Naive thymus-derived CD8-positive, alpha-beta T cell (primary cell): ENCODE measurements at regions not wholly inside any gene's neighbourhood (a gene's known extent, or its start where the extent isn't known, plus 50 kb on each side); places are given as distances from the start of the nearest gene placed in this dataset.

Source experiments
- ATAC-seq, 2 donors: fragments of 150-1000 bp; cut with Tn5 transposase in 1 of 2; sonication (Bioruptor Pico), chemical (Tn5 transposase) in 1 of 2; 1 replicate in 1 of 2; 2 replicates in 1 of 2; pipeline ENCODE4 v1.10.0; 2021; ENCODE audit warnings: mild to moderate bottlenecking in 2 of 2, moderate library complexity in 2 of 2
- POLR2A ChIA-PET: fragments of 350-600 bp; sonication (Branson Sonifier 250); formaldehyde crosslinking; loops from one replicate; lab custom pipeline; 2021; ENCODE audit warnings: antibody characterized with exemption; lab: Charles Lee
- DNase-seq, 10 donors: peaks; one replicate each; pipeline versions ENCODE4 v3.0.0 to v3.0.0-alpha.2; 2020 to 2022
- H3K27ac Mint-ChIP-seq, 10 donors: one replicate each; pipeline ENCODE4 v1.8.0; 2020 to 2022; ENCODE audit warnings: mild to moderate bottlenecking in 10 of 10, mixed read lengths in 10 of 10, moderate library complexity in 4 of 10, inconsistent platforms in 1 of 10
- H3K27me3 Mint-ChIP-seq, 5 donors: one replicate each; pipeline ENCODE4 v1.8.0; 2021 to 2022; ENCODE audit warnings: mixed read lengths in 5 of 5
- H3K36me3 Mint-ChIP-seq, 3 donors: one replicate each; pipeline ENCODE4 v1.8.0; 2020 to 2022; ENCODE audit warnings: mixed read lengths in 3 of 3, mild to moderate bottlenecking in 2 of 3, inconsistent platforms in 1 of 3
- H3K4me1 Mint-ChIP-seq, 4 donors: one replicate each; pipeline ENCODE4 v1.8.0; 2021 to 2022; ENCODE audit warnings: mixed read lengths in 4 of 4
- H3K4me3 Mint-ChIP-seq, 10 donors: one replicate each; pipeline ENCODE4 v1.8.0; 2020 to 2022; ENCODE audit warnings: mild to moderate bottlenecking in 10 of 10, mixed read lengths in 10 of 10, moderate library complexity in 6 of 10, inconsistent platforms in 1 of 10
- H3K9me3 Mint-ChIP-seq, 9 donors: one replicate each; pipeline ENCODE4 v1.8.0; 2020 to 2022; ENCODE audit warnings: mixed read lengths in 9 of 9, mild to moderate bottlenecking in 3 of 9, inconsistent platforms in 1 of 9, moderate library complexity in 1 of 9

GRCh38 chr20:24050119-24050518, 61.5 kb upstream of the GGTLC1 start:
- peaks cover 8 to 55% (median 41%) of the 10 kb centered on the region in 4 donors for H3K4me1 Mint-ChIP-seq
- no peaks in the 10 kb centered on the region for H3K27me3 Mint-ChIP-seq
- H3K4me3 Mint-ChIP-seq, result no peak overlapping the region
- H3K27ac Mint-ChIP-seq, result peak overlapping the region in 7 of 10 donors; percentile 32 to 91 (median 72)
- H3K36me3 Mint-ChIP-seq, result no peaks in the 10 kb centered on the region
- H3K9me3 Mint-ChIP-seq, result peaks cover 0 to 5% (median 0%) of the 10 kb centered on the region in 9 donors
- DNase-seq, result no peak
- POLR2A ChIA-PET, result no interaction called here
- ATAC-seq, result no peak

GRCh38 chr20:24049081-24049480, 60.5 kb upstream of the GGTLC1 start:
- POLR2A ChIA-PET, result interaction anchor here (1.2 kb wide), 1 partner anchor 22 kb away, joined by 4 read pairs; no protein-coding TSS in a partner anchor
- H3K9me3 Mint-ChIP-seq, result peaks cover 0 to 5% (median 0%) of the 10 kb centered on the region in 9 donors
- peak overlapping the region in 2 of 10 donors; percentile 2 to 3 for H3K4me3 Mint-ChIP-seq
- no peaks in the 10 kb centered on the region for H3K27me3 Mint-ChIP-seq
- H3K36me3 Mint-ChIP-seq, result no peaks in the 10 kb centered on the region
- H3K4me1 Mint-ChIP-seq, result peaks cover 12 to 60% (median 45%) of the 10 kb centered on the region in 4 donors
- ATAC-seq, result no peak
- peak overlapping the region in 9 of 10 donors; percentile 15 to 91 (median 71) for H3K27ac Mint-ChIP-seq
- DNase-seq, result no peak

GRCh38 chr20:24048024-24048611, 59.5 kb upstream of the GGTLC1 start:
- peak overlapping the region in 6 of 10 donors; percentile 15 to 87 (median 50) for H3K27ac Mint-ChIP-seq

DNA sequence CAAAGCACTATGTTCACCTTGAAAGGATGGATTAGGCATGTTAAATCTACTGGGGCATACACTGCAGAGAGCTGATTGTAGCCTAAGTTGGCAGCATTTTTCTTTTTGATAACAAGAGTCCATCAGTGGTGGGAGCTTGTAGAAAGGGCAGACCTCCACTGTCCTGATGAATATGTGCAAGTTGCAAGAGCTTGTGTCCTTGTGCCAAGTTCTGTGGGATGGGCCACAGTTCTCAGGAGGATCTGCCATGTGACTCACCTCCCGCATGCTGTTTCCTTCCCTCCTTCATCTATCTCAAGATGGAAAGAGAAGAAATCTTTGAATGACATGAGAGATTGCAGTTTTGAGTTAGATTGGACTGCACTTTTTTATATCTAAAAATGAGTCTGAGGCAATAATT, 58.3 kb upstream of the GGTLC1 start:
- DNase-seq, result no peak
- Mint-ChIP-seq H3K36me3 (no peaks in the 10 kb centered on the region), H3K27ac (peak overlapping the region in 8 of 10 donors; percentile 19 to 76 (median 68)), H3K4me3 (peak overlapping the region in 4 of 10 donors; percentile 0 to 58 (median 13)), H3K27me3 (no peaks in the 10 kb centered on the region), H3K4me1 (peaks cover 14 to 58% (median 47%) of the 10 kb centered on the region in 4 donors), H3K9me3 (peaks cover 0 to 5% (median 0%) of the 10 kb centered on the region in 9 donors)
- no peak for ATAC-seq
- POLR2A ChIA-PET, result interaction anchor here (0.7 to 4.8 kb wide), 2 partner anchors 20 to 36 kb away, joined by 3 to 28 read pairs; no protein-coding TSS in a partner anchor

More at GRCh38 chr20:24048024-24048611, 59.5 kb upstream of the GGTLC1 start:
- no peaks in the 10 kb centered on the region for H3K27me3 Mint-ChIP-seq
- no peak overlapping the region for H3K4me3 Mint-ChIP-seq
- ATAC-seq, result no peak
- H3K9me3 Mint-ChIP-seq, result peaks cover 0 to 5% (median 0%) of the 10 kb centered on the region in 9 donors
- H3K4me1 Mint-ChIP-seq, result peaks cover 12 to 60% (median 45%) of the 10 kb centered on the region in 4 donors
- no peak for DNase-seq
- H3K36me3 Mint-ChIP-seq, result no peaks in the 10 kb centered on the region
- POLR2A ChIA-PET, result interaction anchor here (0.7 to 1.2 kb wide), 2 partner anchors 21 to 45 kb away, joined by 3 to 4 read pairs; no protein-coding TSS in a partner anchor

DNA sequence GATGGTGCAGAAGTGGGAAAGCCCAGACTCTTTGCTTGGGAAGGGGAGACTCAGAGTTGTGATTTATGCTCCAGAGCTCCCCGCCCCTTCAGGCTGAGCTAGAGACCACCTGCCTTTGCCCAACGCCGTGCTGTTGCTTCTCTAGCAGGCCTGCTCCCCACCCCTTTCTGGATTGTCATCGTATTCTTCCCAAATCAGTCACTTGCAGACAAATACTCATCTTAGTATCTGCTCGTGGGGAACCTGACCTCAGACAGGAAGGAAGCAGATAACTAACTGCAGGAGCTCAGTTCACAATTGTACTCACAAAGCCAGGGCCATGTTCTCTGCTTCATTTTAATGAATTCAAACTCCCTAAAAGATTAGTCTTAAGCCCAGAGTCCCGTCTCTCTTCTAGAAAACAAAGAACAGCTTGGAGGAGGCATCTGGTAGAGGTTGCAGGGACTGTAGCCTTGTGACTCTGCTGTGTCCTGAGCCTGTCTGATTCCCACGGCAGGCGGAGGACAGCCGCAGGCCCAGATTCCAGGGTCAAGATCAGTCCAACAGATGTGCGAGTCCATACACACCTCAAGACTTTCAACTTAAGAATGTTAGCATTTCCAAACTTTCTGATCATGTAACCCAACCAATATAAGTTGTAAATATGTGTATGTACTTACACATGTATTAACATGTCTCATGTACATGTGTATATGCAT, 57.2 kb upstream of the GGTLC1 start:
- peak in 2 of 10 donors; percentile 24 to 34 for DNase-seq
- no peaks in the 10 kb centered on the region for H3K27me3 Mint-ChIP-seq
- peak overlapping the region; percentile 81 to 93 (median 88) for H3K27ac Mint-ChIP-seq
- H3K4me3 Mint-ChIP-seq, result peak overlapping the region in 9 of 10 donors; percentile 14 to 73 (median 62)
- ATAC-seq, result peak; percentile 64 to 79
- H3K36me3 Mint-ChIP-seq, result no peaks in the 10 kb centered on the region
- POLR2A ChIA-PET, result interaction anchor here (1.0 to 4.8 kb wide), 3 partner anchors 10 to 18 kb away, joined by 3 to 28 read pairs (median 4); no protein-coding TSS in a partner anchor
- H3K4me1 Mint-ChIP-seq, result peaks cover 16 to 54% (median 44%) of the 10 kb centered on the region in 4 donors
- H3K9me3 Mint-ChIP-seq, result peaks cover 0 to 5% (median 0%) of the 10 kb centered on the region in 9 donors

GRCh38 chr20:24043294-24043693, 54.7 kb upstream of the GGTLC1 start:
- POLR2A ChIA-PET, result interaction anchor here (4.8 kb wide), 1 partner anchor 16 kb away, joined by 28 read pairs; no protein-coding TSS in a partner anchor
- DNase-seq, result no peak

GRCh38 chr20:24042646-24043045, 54.1 kb upstream of the GGTLC1 start:
- ATAC-seq (no peak), DNase-seq (no peak)
- POLR2A ChIA-PET, result interaction anchor here (4.8 kb wide), 1 partner anchor 15 kb away, joined by 28 read pairs; no protein-coding TSS in a partner anchor

More at GRCh38 chr20:24043294-24043693, 54.7 kb upstream of the GGTLC1 start:
- H3K27ac Mint-ChIP-seq, result peak overlapping the region in 3 of 10 donors; percentile 60 to 78 (median 64)
- peaks cover 21 to 41% (median 34%) of the 10 kb centered on the region in 4 donors for H3K4me1 Mint-ChIP-seq
- H3K9me3 Mint-ChIP-seq, result peaks cover 0 to 3% (median 0%) of the 10 kb centered on the region in 9 donors
- H3K36me3 Mint-ChIP-seq, result no peaks in the 10 kb centered on the region
- no peaks in the 10 kb centered on the region for H3K27me3 Mint-ChIP-seq
- no peak for ATAC-seq
- H3K4me3 Mint-ChIP-seq, result no peak overlapping the region

DNA sequence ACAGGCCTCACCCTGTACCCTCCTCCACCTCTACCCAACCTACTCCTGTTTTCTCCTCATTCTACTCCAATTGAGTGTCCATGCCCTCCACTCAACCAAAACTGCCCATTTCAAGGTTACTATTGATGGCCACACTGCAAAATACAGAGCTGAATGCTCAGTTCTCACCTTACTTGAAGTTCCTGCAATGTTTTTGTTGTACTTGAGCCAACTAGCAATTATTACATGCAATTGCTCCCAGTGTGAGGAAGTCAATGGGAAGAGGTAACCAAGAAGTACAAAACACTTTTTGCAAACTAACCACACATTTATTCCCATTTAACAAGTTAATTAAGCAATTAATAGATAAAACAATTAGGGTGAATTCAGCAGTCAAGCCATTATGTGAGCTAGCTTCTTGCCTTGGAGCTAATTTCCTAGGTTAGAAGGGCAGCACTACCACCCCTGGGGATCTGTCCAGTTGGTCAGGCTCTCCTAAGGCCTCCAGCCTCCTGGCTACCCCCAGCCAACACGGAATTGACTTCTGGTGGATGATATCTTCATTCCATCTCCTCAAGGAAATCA, 52.4 kb upstream of the GGTLC1 start:
- no peaks in the 10 kb centered on the region for H3K36me3 Mint-ChIP-seq
- ATAC-seq, result no peak
- no peaks in the 10 kb centered on the region for H3K27me3 Mint-ChIP-seq
- H3K4me3 Mint-ChIP-seq, result no peak overlapping the region
- DNase-seq, result no peak
- peak overlapping the region in 4 of 10 donors; percentile 12 to 68 (median 30) for H3K27ac Mint-ChIP-seq
- H3K4me1 Mint-ChIP-seq, result peaks cover 20 to 29% (median 23%) of the 10 kb centered on the region in 4 donors
- H3K9me3 Mint-ChIP-seq, result peaks cover 0 to 3% (median 0%) of the 10 kb centered on the region in 9 donors
- POLR2A ChIA-PET, result interaction anchor here (3.6 kb wide), 1 partner anchor 13 kb away, joined by 12 read pairs; no protein-coding TSS in a partner anchor

More at GRCh38 chr20:24042646-24043045, 54.1 kb upstream of the GGTLC1 start:
- H3K4me3 Mint-ChIP-seq, result no peak overlapping the region
- H3K4me1 Mint-ChIP-seq, result peaks cover 22 to 40% (median 33%) of the 10 kb centered on the region in 4 donors
- peaks cover 0 to 3% (median 0%) of the 10 kb centered on the region in 9 donors for H3K9me3 Mint-ChIP-seq
- peak overlapping the region in 5 of 10 donors; percentile 52 to 72 (median 64) for H3K27ac Mint-ChIP-seq
- no peaks in the 10 kb centered on the region for H3K36me3 Mint-ChIP-seq
- no peaks in the 10 kb centered on the region for H3K27me3 Mint-ChIP-seq

DNA sequence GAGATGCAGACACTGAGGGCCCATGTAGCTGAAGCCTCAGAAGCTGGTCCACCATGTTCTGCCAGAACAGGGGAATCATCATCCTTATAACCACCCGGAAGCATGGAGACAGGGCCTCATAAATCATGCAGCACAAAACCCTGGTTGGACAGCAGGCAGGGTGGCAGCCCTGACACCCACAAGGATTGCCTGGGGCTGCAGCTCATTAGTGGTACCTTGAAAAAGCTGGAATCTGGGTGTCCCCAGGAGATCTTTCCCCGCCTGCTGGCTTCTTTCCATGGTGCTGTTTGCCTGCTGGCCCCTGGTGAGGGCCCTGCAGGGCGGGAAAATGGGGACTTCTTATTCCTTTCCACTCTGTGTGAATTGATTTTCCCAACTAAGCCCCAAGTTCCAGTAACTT, 50.6 kb upstream of the GGTLC1 start:
- H3K4me1 Mint-ChIP-seq, result peaks cover 7 to 19% (median 11%) of the 10 kb centered on the region in 4 donors
- H3K27ac Mint-ChIP-seq, result peak overlapping the region in 2 of 10 donors; percentile 12 to 40
- POLR2A ChIA-PET, result interaction anchor here (0.8 to 3.6 kb wide), 2 partner anchors 10 to 12 kb away, joined by 3 to 12 read pairs; no protein-coding TSS in a partner anchor
- no peaks in the 10 kb centered on the region for H3K36me3 Mint-ChIP-seq
- no peak for ATAC-seq
- H3K4me3 Mint-ChIP-seq, result no peak overlapping the region
- H3K9me3 Mint-ChIP-seq, result peaks cover 0 to 3% (median 0%) of the 10 kb centered on the region in 9 donors
- no peaks in the 10 kb centered on the region for H3K27me3 Mint-ChIP-seq
- DNase-seq, result no peak
